Brain microvascular endothelial cell (primary cell): ENCODE measurements at regions not wholly inside any gene's neighbourhood (a gene's known extent, or its start where the extent isn't known, plus 50 kb on each side); places are given as distances from the start of the nearest gene placed in this dataset.

Source experiments
- DNase-seq: peaks from one replicate; pipeline ENCODE4 v3.0.0-alpha.2; 2020
- H3K27ac ChIP-seq: fragments of 250-450 bp; sonication (Bioruptor Pico); 2 replicates; pipeline ENCODE4 v1.5.1; 2020; ENCODE audit warnings: mild to moderate bottlenecking, moderate library complexity
- H3K27me3 ChIP-seq: fragments of 250-450 bp; sonication (Bioruptor Pico); replicated peaks from 2 replicates; pipeline ENCODE4 v1.5.1; 2020; ENCODE audit warnings: mild to moderate bottlenecking
- H3K36me3 ChIP-seq: fragments of 250-450 bp; sonication (Bioruptor Pico); replicated peaks from 2 replicates; pipeline ENCODE4 v1.5.1; 2020; ENCODE audit warnings: mild to moderate bottlenecking
- H3K4me3 ChIP-seq: 2 replicates; pipeline ENCODE4 v1.5.1; 2011; ENCODE audit warnings: low read depth, mild to moderate bottlenecking, control low read depth, low read length, moderate library complexity
- in situ Hi-C: cut with HindIII; loops from 2 replicates; pipeline ENCODE4 v1.10.0; 2017; ENCODE audit warnings: low sequenced_read_pairs, low pct_ligation_motif_present
- TF ChIP-seq, protein P1 (sequence below): IDR thresholded peaks from 2 replicates; pipeline ENCODE4 v1.5.1; 2011; ENCODE audit warnings: low read depth, mild to moderate bottlenecking, moderate library complexity, low read length, control low read depth, inconsistent platforms; ENCODE audit errors: missing control alignments

DNA sequence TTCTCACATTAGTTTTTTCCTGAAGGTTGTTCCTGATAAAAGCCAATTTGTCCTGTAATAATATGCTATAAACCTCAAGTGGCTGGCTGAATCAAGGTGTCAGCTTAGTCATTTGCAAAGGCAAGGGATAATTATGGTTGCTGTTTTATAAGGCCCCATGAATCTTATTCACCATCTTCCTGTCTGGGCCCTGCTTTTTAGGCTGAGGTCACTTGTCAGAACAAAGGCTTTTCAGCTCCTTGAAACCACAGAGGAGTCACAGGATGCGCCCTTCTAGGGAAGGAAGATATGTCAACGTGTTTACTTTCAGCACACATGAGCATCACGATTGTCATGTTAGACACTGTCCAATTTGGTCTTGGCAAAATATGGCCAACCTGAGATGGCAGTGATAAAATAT is 64.8 kb upstream of the NAA20 start:
- Histone ChIP-seq H3K36me3 (no peaks in the 10 kb centered on the region), H3K27me3 (no peaks in the 10 kb centered on the region), H3K4me3 (no peak overlapping the region), H3K27ac (no peak overlapping the region)
- TF ChIP-seq, protein P1, sequence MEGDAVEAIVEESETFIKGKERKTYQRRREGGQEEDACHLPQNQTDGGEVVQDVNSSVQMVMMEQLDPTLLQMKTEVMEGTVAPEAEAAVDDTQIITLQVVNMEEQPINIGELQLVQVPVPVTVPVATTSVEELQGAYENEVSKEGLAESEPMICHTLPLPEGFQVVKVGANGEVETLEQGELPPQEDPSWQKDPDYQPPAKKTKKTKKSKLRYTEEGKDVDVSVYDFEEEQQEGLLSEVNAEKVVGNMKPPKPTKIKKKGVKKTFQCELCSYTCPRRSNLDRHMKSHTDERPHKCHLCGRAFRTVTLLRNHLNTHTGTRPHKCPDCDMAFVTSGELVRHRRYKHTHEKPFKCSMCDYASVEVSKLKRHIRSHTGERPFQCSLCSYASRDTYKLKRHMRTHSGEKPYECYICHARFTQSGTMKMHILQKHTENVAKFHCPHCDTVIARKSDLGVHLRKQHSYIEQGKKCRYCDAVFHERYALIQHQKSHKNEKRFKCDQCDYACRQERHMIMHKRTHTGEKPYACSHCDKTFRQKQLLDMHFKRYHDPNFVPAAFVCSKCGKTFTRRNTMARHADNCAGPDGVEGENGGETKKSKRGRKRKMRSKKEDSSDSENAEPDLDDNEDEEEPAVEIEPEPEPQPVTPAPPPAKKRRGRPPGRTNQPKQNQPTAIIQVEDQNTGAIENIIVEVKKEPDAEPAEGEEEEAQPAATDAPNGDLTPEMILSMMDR: no peak
- DNase-seq: no peak
- in situ Hi-C loops: no loop called here

DNA sequence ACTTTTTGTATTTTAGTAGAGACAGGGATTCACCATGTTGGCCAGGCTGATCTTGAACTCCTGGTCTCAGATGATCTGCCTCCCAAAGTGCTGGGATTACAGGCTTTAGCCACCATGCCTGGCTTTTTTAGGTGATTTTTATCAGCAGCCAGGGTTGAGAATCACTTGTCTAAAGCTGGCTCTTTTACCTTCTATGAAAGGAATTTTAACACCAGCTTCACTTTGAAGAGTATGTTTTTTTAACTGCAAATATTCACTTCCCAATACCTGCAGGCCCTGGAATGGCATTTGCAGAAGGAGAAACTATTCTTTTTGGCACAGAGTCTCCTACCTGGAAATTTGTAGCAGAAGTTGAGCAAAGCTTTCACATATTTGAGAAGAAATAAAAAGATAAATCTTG is 63.6 kb upstream of the NAA20 start:
- Histone ChIP-seq H3K4me3 (no peak overlapping the region), H3K27ac (no peak overlapping the region), H3K27me3 (no peaks in the 10 kb centered on the region), H3K36me3 (no peaks in the 10 kb centered on the region)
- DNase-seq: no peak
- in situ Hi-C loops: no loop called here
- TF ChIP-seq, protein P1: no peak

DNA sequence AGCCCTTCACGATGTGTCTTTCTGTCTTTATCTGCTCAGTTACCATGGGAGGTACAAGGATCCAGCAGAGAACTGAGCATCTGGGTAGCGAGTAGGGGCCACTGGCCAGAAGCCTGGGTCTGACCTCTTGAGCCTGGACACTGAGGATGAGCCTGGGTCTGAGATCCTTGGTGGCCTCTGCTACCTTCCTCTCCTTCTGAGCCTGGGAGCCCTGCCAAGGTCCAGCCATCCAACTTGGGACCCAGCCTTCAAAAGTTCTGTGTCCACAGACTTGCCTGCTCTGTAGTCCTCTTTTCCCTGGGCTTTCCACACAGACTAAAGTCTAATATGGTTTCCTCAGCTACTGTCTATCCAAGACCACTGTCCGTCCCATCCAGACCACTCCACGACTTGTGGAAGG is 60.2 kb upstream of the NAA20 start:
- in situ Hi-C loops: no loop called here
- no peak for DNase-seq
- peaks cover 6% of the 10 kb centered on the region for H3K36me3 ChIP-seq
- no peaks in the 10 kb centered on the region for H3K27me3 ChIP-seq
- H3K4me3 ChIP-seq: no peak overlapping the region
- H3K27ac ChIP-seq: no peak overlapping the region
- TF ChIP-seq, protein P1: no peak

DNA sequence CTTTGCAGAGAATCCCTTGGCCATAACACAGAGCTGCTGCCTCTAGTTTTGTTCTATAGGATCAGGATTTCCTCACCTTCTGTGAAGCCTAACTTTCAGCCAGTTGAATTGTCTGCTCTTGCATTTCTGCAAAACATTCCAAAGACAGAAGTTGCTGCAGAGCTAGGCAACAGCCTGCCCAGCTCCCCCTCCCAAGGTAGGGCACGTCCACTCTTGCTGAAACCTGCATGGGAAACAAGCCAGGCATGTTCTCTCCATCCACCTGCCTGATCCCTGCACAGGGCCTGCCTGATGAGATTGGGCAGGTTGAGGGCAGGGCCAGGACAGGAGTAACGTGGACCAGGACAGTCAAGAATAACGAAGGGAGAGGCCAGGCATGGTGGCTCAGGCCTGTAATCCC is 58.9 kb upstream of the NAA20 start:
- H3K27ac ChIP-seq: no peak overlapping the region
- in situ Hi-C loops: no loop called here
- H3K36me3 ChIP-seq: peaks cover 6% of the 10 kb centered on the region
- no peak for DNase-seq
- no peaks in the 10 kb centered on the region for H3K27me3 ChIP-seq
- H3K4me3 ChIP-seq: no peak overlapping the region
- TF ChIP-seq, protein P1: no peak

DNA sequence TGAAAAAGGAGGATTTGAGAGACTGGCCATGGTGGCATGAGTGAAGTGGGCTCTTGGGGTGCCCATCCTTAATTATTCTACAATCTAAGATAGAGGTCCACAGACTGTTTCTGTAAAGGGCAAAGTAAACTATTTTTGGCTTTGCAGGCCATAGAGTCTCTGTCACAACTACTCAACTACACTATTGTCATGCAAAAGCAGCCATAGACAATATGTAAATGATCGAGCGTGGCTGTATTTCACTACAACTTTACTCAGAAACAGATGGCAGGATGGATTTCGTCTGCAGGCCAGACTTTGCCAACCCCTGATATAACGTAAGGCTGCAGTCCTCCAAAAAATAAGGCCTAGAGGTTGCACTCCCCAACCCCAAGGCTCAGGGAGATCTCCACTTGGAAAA is 58.2 kb upstream of the NAA20 start:
- Histone ChIP-seq H3K27me3 (no peaks in the 10 kb centered on the region), H3K4me3 (no peak overlapping the region), H3K27ac (no peak overlapping the region), H3K36me3 (peaks cover 6% of the 10 kb centered on the region)
- no peak for DNase-seq
- TF ChIP-seq, protein P1: no peak
- in situ Hi-C loops: no loop called here

DNA sequence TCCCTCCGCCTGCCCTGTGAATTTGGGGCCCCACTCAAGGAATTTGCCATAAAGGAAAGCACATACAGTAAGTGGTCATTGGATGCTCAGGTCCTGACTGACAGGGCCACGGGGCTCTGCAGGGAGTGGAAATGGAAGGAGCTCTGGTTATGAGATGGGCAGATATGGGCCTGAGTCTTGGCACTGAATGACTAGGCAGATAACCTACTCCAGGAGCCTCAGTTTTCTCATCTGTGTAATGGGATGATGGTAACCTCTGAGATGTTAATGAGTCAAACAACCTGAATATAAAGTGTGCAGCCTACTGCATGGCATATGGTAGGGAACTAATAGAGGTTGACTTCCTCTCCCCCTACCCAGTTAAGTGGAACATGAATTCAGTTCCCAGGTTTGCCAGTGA is 56.4 kb upstream of the NAA20 start:
- Histone ChIP-seq H3K4me3 (no peak overlapping the region), H3K27me3 (no peaks in the 10 kb centered on the region), H3K36me3 (peaks cover 6% of the 10 kb centered on the region), H3K27ac (no peak overlapping the region)
- TF ChIP-seq, protein P1: no peak
- in situ Hi-C loops: no loop called here
- DNase-seq: no peak
